BJ (cell line): ENCODE measurements at regions not wholly inside any gene's neighbourhood (a gene's known extent, or its start where the extent isn't known, plus 50 kb on each side); places are given as distances from the start of the nearest gene placed in this dataset.
A peak's percentile ranks its signal among the peaks of the same experiment; 100 is the strongest.

Experiments
- CTCF ChIA-PET: fragments of 350-600 bp; formaldehyde crosslinking; extraction: SDS; loops from one replicate; lab custom pipeline; 2021; ENCODE audit warnings: antibody characterized with exemption, inconsistent platforms; lab: Yijun Ruan, JAX
- POLR2A ChIA-PET: fragments of 300-600 bp; sonication (Branson Sonifier 250); formaldehyde crosslinking; extraction: SDS; loops from one replicate; lab custom pipeline; 2021; ENCODE audit warnings: antibody characterized with exemption; lab: Charles Lee
- DNase-seq: peaks from one replicate; pipeline ENCODE4 v3.0.0-alpha.2; 2011; ENCODE audit warnings: low read depth
- H3K27me3 ChIP-seq: 2 replicates; pipeline ENCODE4 v1.6.0; 2011; ENCODE audit warnings: low read length; ENCODE audit not compliant: control insufficient read depth, insufficient read depth
- H3K36me3 ChIP-seq: 2 replicates; pipeline ENCODE4 v1.5.1; 2011; ENCODE audit warnings: low read length; ENCODE audit not compliant: control insufficient read depth, insufficient read depth
- H3K4me3 ChIP-seq: 2 replicates; pipeline ENCODE4 v1.5.1; 2011; ENCODE audit warnings: low read depth, mild to moderate bottlenecking, control low read depth, low read length
- CTCF ChIP-seq: IDR thresholded peaks from 2 replicates; pipeline ENCODE4 v1.5.1; 2011; ENCODE audit warnings: low read depth, mild to moderate bottlenecking, control low read depth, inconsistent platforms, low read length, moderate library complexity; ENCODE audit not compliant: insufficient read depth

DNA sequence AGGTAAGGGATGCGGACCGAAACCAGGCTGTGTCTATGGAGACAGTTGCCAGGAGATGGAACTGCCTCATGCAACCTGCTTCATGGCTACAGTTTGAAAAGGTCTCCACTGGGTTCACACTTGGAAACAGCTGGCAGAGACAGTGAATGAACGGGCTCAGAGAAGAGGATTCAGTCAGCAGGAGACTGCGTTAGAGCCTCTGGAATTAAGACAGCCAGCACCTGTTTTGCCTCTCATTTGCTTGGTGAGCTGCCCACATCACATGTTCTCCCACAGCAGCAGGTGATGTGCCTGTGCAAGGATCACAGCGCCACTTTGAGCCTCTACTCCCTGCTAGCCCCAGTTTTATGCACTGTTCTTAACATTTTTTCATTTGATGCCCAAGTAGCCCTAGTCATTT is 321.0 kb downstream of the PLPP3 start:
- H3K4me3 ChIP-seq: no peak overlapping the region
- H3K36me3 ChIP-seq: no peaks in the 10 kb centered on the region
- H3K27me3 ChIP-seq: peaks cover 2% of the 10 kb centered on the region
- no peak for DNase-seq
- CTCF ChIA-PET: no interaction called here
- POLR2A ChIA-PET: no interaction called here
- TF ChIP-seq CTCF: no peak

DNA sequence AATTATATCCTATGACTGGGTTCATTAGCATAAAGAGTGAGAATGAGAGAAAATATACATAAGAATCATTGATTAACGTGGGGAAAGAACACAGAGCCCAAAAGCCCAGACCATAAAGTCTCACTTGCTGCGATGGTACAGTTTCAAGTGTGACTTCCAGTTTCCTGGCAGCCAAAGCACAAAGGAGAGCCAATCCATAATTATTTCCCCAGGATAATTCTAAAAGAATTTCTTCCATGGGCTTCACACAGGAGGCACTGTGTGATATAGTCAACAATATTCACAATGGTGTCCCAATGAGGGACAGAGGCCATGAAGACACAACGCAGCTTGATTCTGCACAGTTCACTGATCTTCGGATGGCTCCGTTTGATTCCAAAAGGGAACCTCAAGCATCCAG is 321.6 kb downstream of the PLPP3 start:
- ChIA-PET POLR2A (no interaction called here), CTCF (no interaction called here)
- no peak overlapping the region for H3K4me3 ChIP-seq

GRCh38 chr1:56256153-56257000 is 323.0 kb downstream of the PLPP3 start:
- Histone ChIP-seq H3K27me3 (no peaks in the 10 kb centered on the region), H3K36me3 (no peaks in the 10 kb centered on the region), H3K4me3 (no peak overlapping the region)
- ChIA-PET CTCF (interaction anchor here (1.1 kb wide), 1 partner anchor 8 kb away, joined by 3 read pairs; no protein-coding TSS in a partner anchor), POLR2A (no interaction called here)
- DNase-seq: no peak
- no peak for TF ChIP-seq CTCF

More for the DNA sequence above, 321.6 kb downstream of the PLPP3 start:
- Histone ChIP-seq H3K36me3 (no peaks in the 10 kb centered on the region), H3K27me3 (peaks cover 2% of the 10 kb centered on the region)
- no peak for DNase-seq
- no peak for TF ChIP-seq CTCF

DNA sequence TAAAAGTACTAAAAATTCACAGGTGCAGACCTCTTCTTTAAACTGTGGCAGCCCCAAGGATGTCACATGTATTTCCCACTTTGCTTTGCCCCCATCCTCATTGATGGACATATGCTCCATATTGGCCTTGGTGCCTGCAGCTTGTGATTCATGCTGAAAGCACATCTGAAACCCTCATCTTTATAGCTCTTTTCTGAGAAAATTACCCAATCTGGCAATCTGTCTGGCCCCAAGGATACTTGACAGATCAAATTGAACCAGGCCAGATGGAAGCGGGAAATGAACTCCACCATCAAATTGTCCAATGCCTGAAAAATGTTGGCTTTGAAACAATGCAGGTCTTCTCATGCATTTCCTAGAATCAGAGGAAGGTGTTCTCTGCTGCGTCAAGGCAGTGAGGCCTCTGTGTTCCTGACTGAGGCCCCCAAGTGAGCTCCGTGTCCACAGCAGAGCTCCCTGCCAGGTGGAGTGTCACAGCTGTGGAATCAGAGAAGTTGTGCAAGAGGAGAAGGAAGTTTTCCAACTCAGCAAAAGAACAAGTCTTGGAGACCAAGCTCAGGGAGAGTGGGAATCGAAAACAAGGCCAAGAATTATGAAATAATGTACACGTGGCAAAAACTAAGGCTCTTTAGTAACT is 323.7 kb downstream of the PLPP3 start:
- ChIA-PET POLR2A (no interaction called here), CTCF (interaction anchor here (1.1 kb wide), 1 partner anchor 9 kb away, joined by 3 read pairs; no protein-coding TSS in a partner anchor)
- no peak for TF ChIP-seq CTCF
- DNase-seq: peak; percentile 59
- Histone ChIP-seq H3K4me3 (no peak overlapping the region), H3K27me3 (no peaks in the 10 kb centered on the region), H3K36me3 (no peaks in the 10 kb centered on the region)

- no peak overlapping the region for H3K4me3 ChIP-seq
- no peak for DNase-seq
- ChIA-PET POLR2A (no interaction called here), CTCF (interaction anchor here (0.8 to 1.1 kb wide), 2 partner anchors 23 to 72 kb away, joined by 3 to 4 read pairs; no protein-coding TSS in a partner anchor)
- no peak for TF ChIP-seq CTCF
- no peaks in the 10 kb centered on the region for H3K36me3 ChIP-seq
- no peaks in the 10 kb centered on the region; the same call in 1 of the 2 replicates for H3K27me3 ChIP-seq
Measured at GRCh38 chr1:56254130-56254529, 325.2 kb downstream of the PLPP3 start.
